ENCODE measurements at regions not wholly inside any gene's neighbourhood (a gene's known extent, or its start where the extent isn't known, plus 50 kb on each side); places are given as distances from the start of the nearest gene placed in this dataset.

- TF ChIP-seq ZSCAN5A (tag by site-specific recombination; IDR thresholded peaks at IDR 0.05) = no peak
- TF ChIP-seq EGR2 (tag by site-specific recombination; IDR thresholded peaks at IDR 0.05; ENCODE audit: low read depth) = 0 out of 2 replicates have a peak, but pooled peaks have one; percentile 26
- TF ChIP-seq ZNF596 (tag by site-specific recombination; IDR thresholded peaks at IDR 0.05) = no peak
- peak; percentile 56 for TF ChIP-seq WT1 (tag by site-specific recombination; IDR thresholded peaks at IDR 0.05)
- TF ChIP-seq PBX3 (CRISPR knock-in tag; IDR thresholded peaks at IDR 0.05) = no peak
- TF ChIP-seq ZNF600 (tag by site-specific recombination; IDR thresholded peaks at IDR 0.05) = peak; percentile 78
- peak; percentile 57; the same call in 1 of the 2 replicates for TF ChIP-seq ZNF610 (tag by site-specific recombination; IDR thresholded peaks at IDR 0.05; ENCODE audit: borderline replicate concordance)
- 0 out of 2 replicates have a peak, but pooled peaks have one; percentile 10 for TF ChIP-seq ZNF423 (tag by site-specific recombination; IDR thresholded peaks at IDR 0.05)
- no peak for TF ChIP-seq ZNF280D (tag by site-specific recombination; IDR thresholded peaks at IDR 0.05)
- no peak for TF ChIP-seq ZBTB10 (tag by site-specific recombination; IDR thresholded peaks at IDR 0.05)
Observed at GRCh38 chr21:36640721-36641244, 58.1 kb upstream of the SIM2 start (continued).

GRCh38 chr21:36641346-36641745 lies 57.6 kb upstream of the SIM2 start:
- POLR2A ChIA-PET = no interaction called here
- Histone ChIP-seq H3K9me3 (ENCODE audit: control insufficient read depth, insufficient read depth, low read depth, low read length) (no peaks in the 10 kb centered on the region), H3K27ac (ENCODE audit: extremely low read depth, low read depth, low read length) (no peak overlapping the region; the same call in 1 of the 2 replicates), H3K4me3 (ENCODE audit: low read depth, low read length) (no peak overlapping the region), H3K36me3 (ENCODE audit: control insufficient read depth in 2 of 2, insufficient read depth in 1 of 2, low read length in 2 of 2) (no peaks in the 10 kb centered on the region), H3K4me1 (ENCODE audit: control insufficient read depth, insufficient read depth, low read length) (peaks cover 15% of the 10 kb centered on the region)
- TF ChIP-seq ZNF133 (tag by site-specific recombination; IDR thresholded peaks at IDR 0.05) (no peak), SP2 (tag by site-specific recombination; IDR thresholded peaks at IDR 0.05) (no peak), ZNF837 (tag by site-specific recombination; IDR thresholded peaks at IDR 0.05) (no peak), ZNF785 (tag by site-specific recombination; IDR thresholded peaks at IDR 0.05) (no peak), ZNF37A (tag by site-specific recombination; IDR thresholded peaks at IDR 0.05) (no peak), ZNF121 (tag by site-specific recombination; IDR thresholded peaks at IDR 0.05) (peak; percentile 93), PRDM10 (tag by site-specific recombination; IDR thresholded peaks at IDR 0.05) (no peak), BCL6B (tag by site-specific recombination; IDR thresholded peaks at IDR 0.05) (no peak), ZNF114 (tag by site-specific recombination; IDR thresholded peaks at IDR 0.05) (no peak), ZNF423 (tag by site-specific recombination; IDR thresholded peaks at IDR 0.05) (0 out of 2 replicates have a peak, but pooled peaks have one; percentile 2), ZXDB (tag by site-specific recombination; IDR thresholded peaks at IDR 0.05) (no peak), ZSCAN4 (tag by site-specific recombination; IDR thresholded peaks at IDR 0.05) (no peak), ZNF2 (tag by site-specific recombination; IDR thresholded peaks at IDR 0.05) (no peak)
- CTCF ChIA-PET = interaction anchor here (0.7 to 6.2 kb wide), 4 partner anchors 11 to 213 kb away, joined by 3 to 60 read pairs (median 4); no protein-coding TSS in a partner anchor

Measured in HEK293 (cell line).